ENCODE measurements at regions not wholly inside any gene's neighbourhood (a gene's known extent, or its start where the extent isn't known, plus 50 kb on each side); places are given as distances from the start of the nearest gene placed in this dataset.

GRCh38 chr10:121309164-121309563 is 289.1 kb downstream of the FGFR2 start:
- Histone ChIP-seq H3K4me1 (ENCODE audit: insufficient read depth, low read length, poor library complexity, severe bottlenecking) (no peaks in the 10 kb centered on the region), H4K20me1 (ENCODE audit: insufficient read depth, low read length, poor library complexity, severe bottlenecking) (no peaks in the 10 kb centered on the region), H3K79me2 (ENCODE audit: insufficient read depth, low read length) (no peaks in the 10 kb centered on the region), H3K9me3 (ENCODE audit: insufficient read depth, low read depth, low read length) (no peaks in the 10 kb centered on the region), H3K36me3 (ENCODE audit: insufficient read depth, low read length) (no peaks in the 10 kb centered on the region), H3K4me3 (ENCODE audit: low read length, poor library complexity, severe bottlenecking) (no peak overlapping the region), H2AFZ (ENCODE audit: low read length) (no peak overlapping the region), H3K9ac (ENCODE audit: low read depth, low read length, poor library complexity, severe bottlenecking) (no peak overlapping the region), H3K27me3 (ENCODE audit: insufficient read depth, low read length, poor library complexity, severe bottlenecking) (no peaks in the 10 kb centered on the region), H3F3A (ENCODE audit: low read depth) (no peaks in the 10 kb centered on the region), H3K9me2 (replicated peaks; ENCODE audit: low read depth, low read length) (no peaks in the 10 kb centered on the region), H3K4me2 (ENCODE audit: low read depth, low read length, poor library complexity, severe bottlenecking) (no peak overlapping the region)
- no peak for TF ChIP-seq EZH2phosphoT487 (IDR thresholded peaks at IDR 0.05; ENCODE audit: borderline replicate concordance)

GRCh38 chr10:121310151-121310711 is 288.0 kb downstream of the FGFR2 start:
- no peak for TF ChIP-seq CTCF (conservative IDR thresholded peaks at IDR 0.05; ENCODE audit: low read length)
- no peak for TF ChIP-seq EZH2phosphoT487 (IDR thresholded peaks at IDR 0.05; ENCODE audit: borderline replicate concordance)
- Histone ChIP-seq H3F3A (ENCODE audit: low read depth) (no peaks in the 10 kb centered on the region), H2AFZ (ENCODE audit: low read length) (no peak overlapping the region), H3K36me3 (ENCODE audit: insufficient read depth, low read length) (no peaks in the 10 kb centered on the region), H3K4me3 (ENCODE audit: low read length, poor library complexity, severe bottlenecking) (no peak overlapping the region), H4K20me1 (ENCODE audit: insufficient read depth, low read length, poor library complexity, severe bottlenecking) (no peaks in the 10 kb centered on the region), H3K4me2 (ENCODE audit: low read depth, low read length, poor library complexity, severe bottlenecking) (no peak overlapping the region), H3K9me3 (ENCODE audit: insufficient read depth, low read depth, low read length) (no peaks in the 10 kb centered on the region), H3K4me1 (ENCODE audit: insufficient read depth, low read length, poor library complexity, severe bottlenecking) (no peaks in the 10 kb centered on the region), H3K79me2 (ENCODE audit: insufficient read depth, low read length) (no peaks in the 10 kb centered on the region), H3K9me2 (replicated peaks; ENCODE audit: low read depth, low read length) (no peaks in the 10 kb centered on the region), H3K9ac (ENCODE audit: low read depth, low read length, poor library complexity, severe bottlenecking) (no peak overlapping the region), H3K27me3 (ENCODE audit: insufficient read depth, low read length, poor library complexity, severe bottlenecking) (no peaks in the 10 kb centered on the region)

GRCh38 chr10:121311812-121312443 is 286.3 kb downstream of the FGFR2 start:
- Histone ChIP-seq H3K9me3 (ENCODE audit: insufficient read depth, low read depth, low read length) (no peaks in the 10 kb centered on the region), H3K36me3 (ENCODE audit: insufficient read depth, low read length) (no peaks in the 10 kb centered on the region), H4K20me1 (ENCODE audit: insufficient read depth, low read length, poor library complexity, severe bottlenecking) (no peaks in the 10 kb centered on the region), H2AFZ (ENCODE audit: low read length) (no peak overlapping the region), H3K27me3 (ENCODE audit: insufficient read depth, low read length, poor library complexity, severe bottlenecking) (no peaks in the 10 kb centered on the region), H3K4me1 (ENCODE audit: insufficient read depth, low read length, poor library complexity, severe bottlenecking) (no peaks in the 10 kb centered on the region), H3F3A (ENCODE audit: low read depth) (no peaks in the 10 kb centered on the region), H3K9ac (ENCODE audit: low read depth, low read length, poor library complexity, severe bottlenecking) (no peak overlapping the region), H3K4me2 (ENCODE audit: low read depth, low read length, poor library complexity, severe bottlenecking) (no peak overlapping the region), H3K9me2 (replicated peaks; ENCODE audit: low read depth, low read length) (no peaks in the 10 kb centered on the region), H3K4me3 (ENCODE audit: low read length, poor library complexity, severe bottlenecking) (no peak overlapping the region), H3K79me2 (ENCODE audit: insufficient read depth, low read length) (no peaks in the 10 kb centered on the region)
- TF ChIP-seq EZH2phosphoT487 (IDR thresholded peaks at IDR 0.05; ENCODE audit: borderline replicate concordance): no peak
- TF ChIP-seq CTCF (conservative IDR thresholded peaks at IDR 0.05; ENCODE audit: low read length): no peak

- Histone ChIP-seq H3F3A (ENCODE audit: low read depth) (no peaks in the 10 kb centered on the region), H3K4me2 (ENCODE audit: low read depth, low read length, poor library complexity, severe bottlenecking) (no peak overlapping the region), H3K4me1 (ENCODE audit: insufficient read depth, low read length, poor library complexity, severe bottlenecking) (no peaks in the 10 kb centered on the region)
These were observed 285.7 kb downstream of the FGFR2 start for GRCh38 chr10:121312587-121312986.

More at GRCh38 chr10:121312587-121312986, 285.7 kb downstream of the FGFR2 start:
- Histone ChIP-seq H3K9me3 (ENCODE audit: insufficient read depth, low read depth, low read length) (no peaks in the 10 kb centered on the region), H3K79me2 (ENCODE audit: insufficient read depth, low read length) (no peaks in the 10 kb centered on the region), H3K36me3 (ENCODE audit: insufficient read depth, low read length) (no peaks in the 10 kb centered on the region), H3K9ac (ENCODE audit: low read depth, low read length, poor library complexity, severe bottlenecking) (no peak overlapping the region), H3K27me3 (ENCODE audit: insufficient read depth, low read length, poor library complexity, severe bottlenecking) (no peaks in the 10 kb centered on the region), H3K4me3 (ENCODE audit: low read length, poor library complexity, severe bottlenecking) (no peak overlapping the region), H3K9me2 (replicated peaks; ENCODE audit: low read depth, low read length) (no peaks in the 10 kb centered on the region), H4K20me1 (ENCODE audit: insufficient read depth, low read length, poor library complexity, severe bottlenecking) (no peaks in the 10 kb centered on the region), H2AFZ (ENCODE audit: low read length) (no peak overlapping the region)
- TF ChIP-seq CTCF (conservative IDR thresholded peaks at IDR 0.05; ENCODE audit: low read length) (no peak), EZH2phosphoT487 (IDR thresholded peaks at IDR 0.05; ENCODE audit: borderline replicate concordance) (no peak)
